Adrenal gland (tissue), 9 donors: ENCODE measurements at regions not wholly inside any gene's neighbourhood (a gene's known extent, or its start where the extent isn't known, plus 50 kb on each side); places are given as distances from the start of the nearest gene placed in this dataset.

ENCODE experiments used
- DNase-seq, 7 donors: peaks; one replicate each; pipeline ENCODE4 v3.0.0-alpha.2; 2019 to 2020
- H3K27ac ChIP-seq, 5 donors: fragments of 200-600 bp; sonication (generic) in 4 of 5; 1 replicate in 3 of 5; 2 replicates in 2 of 5; pipeline versions ENCODE4 v1.5.1 to v1.8.0; 2016 to 2020; ENCODE audit warnings: mild to moderate bottlenecking in 1 of 5
- H3K27me3 ChIP-seq: fragments of 200-600 bp; 2 replicates; pipeline ENCODE4 v1.8.0; 2021
- H3K36me3 ChIP-seq, 2 donors: fragments of 200-600 bp; replicated peaks in 1 of 2; 1 replicate in 1 of 2; 2 replicates in 1 of 2; pipeline versions ENCODE4 v1.5.1 to v1.8.0; 2018 to 2022
- H3K4me1 ChIP-seq, 2 donors: fragments of 200-600 bp; replicated peaks in 1 of 2; 1 replicate in 1 of 2; 2 replicates in 1 of 2; pipeline versions ENCODE4 v1.5.1 to v1.8.0; 2018 to 2021
- H3K4me3 ChIP-seq, 4 donors: fragments of 200-600 bp; sonication (generic) in 3 of 4; one replicate each; pipeline ENCODE4 v1.5.1; 2016 to 2018
- H3K9me3 ChIP-seq, 3 donors: fragments of 200-600 bp; sonication (generic) in 1 of 3; replicated peaks in 1 of 3; 1 replicate in 2 of 3; 2 replicates in 1 of 3; pipeline versions ENCODE4 v1.5.1 to v1.8.0; 2016 to 2021
- POLR2A ChIP-seq, 2 donors: fragments of 450-650 bp; IDR thresholded peaks; one replicate each; pipeline ENCODE4 v1.6.1; 2017; ENCODE audit warnings: antibody characterized with exemption in 2 of 2, mild to moderate bottlenecking in 2 of 2, moderate library complexity in 1 of 2
- WGBS, 4 donors: extraction: QIAGEN DNeasy Blood & Tissue Kit in 2 of 4; methylation state at CpG; one replicate each; pipeline versions ENCODE4 v1.1.5 to v1.1.7; 2013 to 2017; 5-methylcytosine and 5-hydroxymethylcytosine counted together
- intact Hi-C, 2 donors: fragments of 100-400 bp; cut with DNase I; formaldehyde crosslinking; loops; one replicate each; pipeline versions ENCODE4 v1.14.1 to v1.15.0; 2022 to 2023
- TF ChIP-seq, protein P1 (sequence below), 6 experiments: fragments of 450-650 bp in 4 of 6; fragments of 200-600 bp in 2 of 6; sonication (generic) in 1 of 6; IDR thresholded peaks; 1 replicate in 5 of 6; 2 replicates in 1 of 6; pipeline versions ENCODE4 v1.5.1 to v1.8.0; 2016 to 2021; ENCODE audit warnings: antibody characterized with exemption in 6 of 6, mild to moderate bottlenecking in 2 of 6, moderate library complexity in 1 of 6
- donor health status: healthy with polysubstance abuse.
- donor health status: Bipolar disorder and iron deficiency.
- donor health status: DM: yes; HTN: yes; CAD: no.
- donor health status: DM: no; HTN: no; CAD: no.
- donor health status: DM: no; HTN: no; CAD: no.

DNA sequence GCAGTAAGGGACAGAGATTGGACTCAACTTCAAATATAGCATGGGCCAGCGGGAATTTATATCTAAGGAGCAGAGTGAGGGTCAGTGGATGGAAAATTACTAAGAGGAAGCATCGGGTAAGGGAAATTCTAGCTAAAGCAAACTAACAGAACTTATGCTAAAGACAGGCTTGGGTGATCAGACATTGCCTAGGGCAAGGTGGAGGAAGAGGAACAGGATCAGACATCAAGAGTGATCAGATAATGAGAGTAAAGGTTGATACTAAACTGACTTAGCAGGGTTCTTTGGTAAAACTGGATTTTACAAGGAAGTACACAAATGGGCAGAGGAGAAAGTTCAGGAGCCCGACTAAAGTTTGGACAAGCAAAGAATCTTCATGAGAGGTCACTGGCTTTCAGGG is 86.3 kb upstream of the TOM1L1 start:
- TF ChIP-seq POLR2A (IDR thresholded peaks at IDR 0.05), result no peak
- TF ChIP-seq, protein P1, sequence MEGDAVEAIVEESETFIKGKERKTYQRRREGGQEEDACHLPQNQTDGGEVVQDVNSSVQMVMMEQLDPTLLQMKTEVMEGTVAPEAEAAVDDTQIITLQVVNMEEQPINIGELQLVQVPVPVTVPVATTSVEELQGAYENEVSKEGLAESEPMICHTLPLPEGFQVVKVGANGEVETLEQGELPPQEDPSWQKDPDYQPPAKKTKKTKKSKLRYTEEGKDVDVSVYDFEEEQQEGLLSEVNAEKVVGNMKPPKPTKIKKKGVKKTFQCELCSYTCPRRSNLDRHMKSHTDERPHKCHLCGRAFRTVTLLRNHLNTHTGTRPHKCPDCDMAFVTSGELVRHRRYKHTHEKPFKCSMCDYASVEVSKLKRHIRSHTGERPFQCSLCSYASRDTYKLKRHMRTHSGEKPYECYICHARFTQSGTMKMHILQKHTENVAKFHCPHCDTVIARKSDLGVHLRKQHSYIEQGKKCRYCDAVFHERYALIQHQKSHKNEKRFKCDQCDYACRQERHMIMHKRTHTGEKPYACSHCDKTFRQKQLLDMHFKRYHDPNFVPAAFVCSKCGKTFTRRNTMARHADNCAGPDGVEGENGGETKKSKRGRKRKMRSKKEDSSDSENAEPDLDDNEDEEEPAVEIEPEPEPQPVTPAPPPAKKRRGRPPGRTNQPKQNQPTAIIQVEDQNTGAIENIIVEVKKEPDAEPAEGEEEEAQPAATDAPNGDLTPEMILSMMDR (IDR thresholded peaks at IDR 0.05), result no peak
- no peaks in the 10 kb centered on the region for H3K9me3 ChIP-seq
- no peaks in the 10 kb centered on the region for H3K27me3 ChIP-seq

DNA sequence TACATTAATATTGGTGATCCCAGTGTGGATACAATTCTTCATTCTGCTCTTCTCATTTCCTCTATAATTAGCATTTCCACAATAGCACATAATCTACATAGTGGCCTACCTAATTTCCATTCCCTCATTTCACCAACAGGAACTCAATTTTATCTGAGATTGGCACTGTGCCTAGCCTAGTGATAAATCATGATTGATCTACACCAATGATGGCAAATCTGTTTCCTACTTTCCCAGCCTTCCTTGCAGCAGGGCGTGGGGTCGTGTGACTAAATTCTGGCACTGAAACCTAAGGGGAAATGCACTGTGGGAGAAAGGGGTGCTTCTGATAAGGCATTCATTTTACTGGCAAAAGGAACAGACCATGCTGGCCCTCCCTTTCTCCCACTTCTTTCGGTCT is 66.6 kb upstream of the TOM1L1 start:
- TF ChIP-seq POLR2A (IDR thresholded peaks at IDR 0.05), result no peak
- 54 to 60% (median 55%) methylated on average over 3 of the region's 3 CpGs for WGBS, 4 donors
- intact Hi-C loops, result no loop called here
- Histone ChIP-seq H3K27me3 (no peaks in the 10 kb centered on the region), H3K4me1 (no peaks in the 10 kb centered on the region), H3K9me3 (no peaks in the 10 kb centered on the region), H3K4me3 (no peak overlapping the region), H3K27ac (no peak overlapping the region), H3K36me3 (no peaks in the 10 kb centered on the region)
- no peak for DNase-seq

More for the DNA sequence above, 86.3 kb upstream of the TOM1L1 start:
- DNase-seq, result no peak
- intact Hi-C loops, result no loop called here
- H3K27ac ChIP-seq, result no peak overlapping the region
- 50 to 70% (median 61%) methylated on average over 3 of the region's 3 CpGs for WGBS, 4 donors
- no peaks in the 10 kb centered on the region for H3K36me3 ChIP-seq
- no peaks in the 10 kb centered on the region for H3K4me1 ChIP-seq
- no peak overlapping the region for H3K4me3 ChIP-seq

- H3K27me3 ChIP-seq, result no peaks in the 10 kb centered on the region
- H3K27ac ChIP-seq, result no peak overlapping the region
- intact Hi-C loops, result no loop called here
- WGBS, 4 donors, result 61 to 76% (median 69%) methylated on average over 2 of the region's 2 CpGs
- H3K36me3 ChIP-seq, result no peaks in the 10 kb centered on the region
- TF ChIP-seq POLR2A (IDR thresholded peaks at IDR 0.05), result no peak
- TF ChIP-seq, protein P1 (IDR thresholded peaks at IDR 0.05), result no peak
- DNase-seq, result no peak
- H3K4me1 ChIP-seq, result no peaks in the 10 kb centered on the region
- H3K9me3 ChIP-seq, result no peaks in the 10 kb centered on the region
- H3K4me3 ChIP-seq, result no peak overlapping the region
Measured at GRCh38 chr17:54835015-54835414, 65.6 kb upstream of the TOM1L1 start.

DNA sequence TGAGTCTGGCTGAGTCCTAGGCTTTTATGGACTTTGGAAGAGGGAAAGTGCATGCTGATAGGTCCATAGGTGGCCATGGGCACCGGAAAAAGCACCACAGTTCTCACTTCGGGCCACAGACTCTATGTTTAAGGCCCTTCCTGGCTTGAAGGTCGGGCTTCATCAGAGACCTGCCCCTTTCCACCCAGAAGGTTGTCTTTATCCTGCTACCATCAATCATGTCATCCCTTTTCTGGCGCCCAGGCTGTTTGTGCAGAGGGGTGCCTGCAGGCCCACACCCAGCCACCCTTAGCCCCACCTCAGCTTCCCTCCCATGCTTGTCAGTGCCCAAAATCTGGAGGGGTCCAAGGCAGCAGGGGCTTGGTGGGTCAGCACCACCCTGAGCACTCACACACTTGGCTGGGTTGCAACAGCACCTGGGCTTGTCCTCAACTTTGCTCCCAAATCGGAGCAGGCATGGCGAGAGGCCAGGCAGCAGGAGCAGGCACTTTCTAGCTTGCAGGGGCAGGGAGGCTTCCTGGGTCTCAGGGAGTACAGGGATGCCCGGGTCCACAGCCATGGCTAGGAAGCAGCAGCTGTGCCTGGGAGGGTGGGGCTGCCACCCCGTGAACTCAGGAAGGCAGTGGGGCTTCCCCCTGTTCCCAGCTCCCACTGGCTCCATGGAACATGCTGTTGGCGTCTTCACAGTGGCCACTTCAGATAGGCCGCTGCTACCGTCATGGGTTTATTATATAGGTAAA is 63.8 kb upstream of the TOM1L1 start:
- Histone ChIP-seq H3K9me3 (no peaks in the 10 kb centered on the region), H3K27ac (no peak overlapping the region), H3K4me3 (no peak overlapping the region), H3K27me3 (no peaks in the 10 kb centered on the region), H3K4me1 (no peaks in the 10 kb centered on the region), H3K36me3 (no peaks in the 10 kb centered on the region)
- WGBS, 4 donors, result 75 to 85% (median 81%) methylated on average over 10 to 11 of the region's 11 CpGs
- intact Hi-C loops, result no loop called here
- DNase-seq, result no peak
- TF ChIP-seq, protein P1 (IDR thresholded peaks at IDR 0.05), result no peak
- no peak for TF ChIP-seq POLR2A (IDR thresholded peaks at IDR 0.05)
